ENCODE measurements at regions not wholly inside any gene's neighbourhood (a gene's known extent, or its start where the extent isn't known, plus 50 kb on each side); places are given as distances from the start of the nearest gene placed in this dataset.

GRCh38 chr4:123941306-123941705 lies 544.7 kb downstream of the SPRY1 start:
- no peak for TF ChIP-seq CTCF (IDR thresholded peaks at IDR 0.05)
- no peak for TF ChIP-seq POLR2A (IDR thresholded peaks at IDR 0.05)
- Histone ChIP-seq H3K27me3 (no peaks in the 10 kb centered on the region), H3K36me3 (no peaks in the 10 kb centered on the region), H3K4me3 (no peak overlapping the region), H3K9me3 (no peaks in the 10 kb centered on the region), H3K4me1 (no peaks in the 10 kb centered on the region), H3K27ac (no peak overlapping the region)
- intact Hi-C loops (cut with DNase I), result no loop called here
- ATAC-seq, result no peak
- DNase-seq, result no peak
- 33% methylated on average over 1 of the region's 1 CpG for WGBS (ENCODE audit: insufficient coverage, low coverage, low lambda C conversion rate, missing lambda C conversion rate)

GRCh38 chr4:123943976-123944375 lies 547.4 kb downstream of the SPRY1 start:
- Histone ChIP-seq H3K9me3 (no peaks in the 10 kb centered on the region), H3K27ac (no peak overlapping the region), H3K4me3 (no peak overlapping the region), H3K36me3 (no peaks in the 10 kb centered on the region), H3K4me1 (no peaks in the 10 kb centered on the region), H3K27me3 (no peaks in the 10 kb centered on the region)
- DNase-seq, result no peak
- intact Hi-C loops (cut with DNase I), result no loop called here
- ATAC-seq, result no peak
- 60% methylated on average over 1 of the region's 1 CpG for WGBS (ENCODE audit: insufficient coverage, low coverage, low lambda C conversion rate, missing lambda C conversion rate)
- TF ChIP-seq POLR2A (IDR thresholded peaks at IDR 0.05), result no peak
- no peak for TF ChIP-seq CTCF (IDR thresholded peaks at IDR 0.05)

- ATAC-seq, result no peak
- Histone ChIP-seq H3K9me3 (no peaks in the 10 kb centered on the region), H3K27ac (no peak overlapping the region), H3K36me3 (no peaks in the 10 kb centered on the region), H3K4me3 (no peak overlapping the region), H3K4me1 (no peaks in the 10 kb centered on the region), H3K27me3 (no peaks in the 10 kb centered on the region)
- WGBS (ENCODE audit: insufficient coverage, low coverage, low lambda C conversion rate, missing lambda C conversion rate), result 58% methylated on average over 7 of the region's 7 CpGs
- intact Hi-C loops (cut with DNase I), result no loop called here
- TF ChIP-seq CTCF (IDR thresholded peaks at IDR 0.05) (no peak), POLR2A (IDR thresholded peaks at IDR 0.05) (no peak)
- no peak for DNase-seq
Measured at GRCh38 chr4:123945301-123945700, 548.7 kb downstream of the SPRY1 start.

GRCh38 chr4:123950530-123950929 lies 553.9 kb downstream of the SPRY1 start:
- DNase-seq, result no peak
- Histone ChIP-seq H3K36me3 (no peaks in the 10 kb centered on the region), H3K27ac (no peak overlapping the region), H3K4me1 (no peaks in the 10 kb centered on the region), H3K9me3 (no peaks in the 10 kb centered on the region), H3K4me3 (no peak overlapping the region), H3K27me3 (no peaks in the 10 kb centered on the region)
- no peak for ATAC-seq
- no peak for TF ChIP-seq CTCF (IDR thresholded peaks at IDR 0.05)
- TF ChIP-seq POLR2A (IDR thresholded peaks at IDR 0.05), result no peak
- intact Hi-C loops (cut with DNase I), result no loop called here

GRCh38 chr4:123952530-123953274 lies 556.1 kb downstream of the SPRY1 start:
- Histone ChIP-seq H3K4me3 (no peak overlapping the region), H3K27ac (no peak overlapping the region), H3K27me3 (no peaks in the 10 kb centered on the region), H3K36me3 (no peaks in the 10 kb centered on the region), H3K9me3 (no peaks in the 10 kb centered on the region), H3K4me1 (no peaks in the 10 kb centered on the region)
- TF ChIP-seq CTCF (IDR thresholded peaks at IDR 0.05) (no peak), POLR2A (IDR thresholded peaks at IDR 0.05) (no peak)
- WGBS (ENCODE audit: insufficient coverage, low coverage, low lambda C conversion rate, missing lambda C conversion rate), result 37% methylated on average over 3 of the region's 3 CpGs
- DNase-seq, result no peak
- ATAC-seq, result no peak
- intact Hi-C loops (cut with DNase I), result no loop called here
